OCI-LY7 (cell line): ENCODE measurements at regions not wholly inside any gene's neighbourhood (a gene's known extent, or its start where the extent isn't known, plus 50 kb on each side); places are given as distances from the start of the nearest gene placed in this dataset.

ENCODE experiments used
- BruUV-seq: library from RNA; stranded (reverse); fragments of 400-500 nt; replicated peaks from 2 replicates; lab custom pipeline; 2021; lab: Mats Ljungman, UMichigan
- CTCF ChIA-PET: fragments of 300-600 bp; sonication (Branson Sonifier 250); formaldehyde crosslinking; loops from one replicate; lab custom pipeline; 2022; ENCODE audit warnings: antibody characterized with exemption; ENCODE audit not compliant: unreplicated experiment; lab: Charles Lee
- POLR2A ChIA-PET: fragments of 300-600 bp; sonication (Branson Sonifier 250); formaldehyde crosslinking; loops from one replicate; lab custom pipeline; 2022; ENCODE audit warnings: antibody characterized with exemption; lab: Charles Lee
- DNase-seq: peaks from one replicate; pipeline ENCODE4 v3.0.0-alpha.2; 2015; ENCODE audit warnings: low spot score
- H2AFZ ChIP-seq: fragments of 200-600 bp; sonication (generic), shearing (Covaris generic); 2 replicates; pipeline ENCODE4 v1.6.1; 2014; ENCODE audit warnings: mild to moderate bottlenecking, antibody characterized with exemption, low read length, moderate library complexity
- H3K27ac ChIP-seq: fragments of 200-600 bp; sonication (generic); 2 replicates; pipeline ENCODE4 v1.5.1; 2014; ENCODE audit warnings: mixed run types, low read depth, mild to moderate bottlenecking, moderate library complexity, low read length, inconsistent platforms; ENCODE audit not compliant: poor library complexity, severe bottlenecking
- H3K36me3 ChIP-seq: fragments of 200-600 bp; sonication (generic); 2 replicates; pipeline ENCODE4 v1.6.1; 2014; ENCODE audit warnings: mild to moderate bottlenecking, antibody characterized with exemption, low read length, moderate library complexity, mixed read lengths; ENCODE audit not compliant: insufficient read depth
- H3K4me1 ChIP-seq: fragments of 200-600 bp; sonication (generic); 2 replicates; pipeline ENCODE4 v1.5.1; 2014; ENCODE audit warnings: mild to moderate bottlenecking, low read length; ENCODE audit not compliant: insufficient read depth, poor library complexity, severe bottlenecking
- H3K4me2 ChIP-seq: fragments of 200-600 bp; sonication (generic); 2 replicates; pipeline ENCODE4 v1.6.1; 2014; ENCODE audit warnings: mild to moderate bottlenecking, low read length
- H3K4me3 ChIP-seq: fragments of 200-600 bp; sonication (generic); 2 replicates; pipeline ENCODE4 v1.5.1; 2014; ENCODE audit warnings: mild to moderate bottlenecking, low read depth, low read length; ENCODE audit not compliant: poor library complexity, severe bottlenecking
- H3K79me2 ChIP-seq: fragments of 200-600 bp; sonication (generic); 2 replicates; pipeline ENCODE4 v1.6.1; 2016; ENCODE audit warnings: low read depth, mild to moderate bottlenecking, low read length, moderate library complexity, mixed read lengths; ENCODE audit not compliant: insufficient read depth
- H3K9me2 ChIP-seq: fragments of 200-600 bp; sonication (generic); 2 replicates; pipeline ENCODE4 v1.6.1; 2016; ENCODE audit warnings: mild to moderate bottlenecking, low read length, mixed read lengths; ENCODE audit not compliant: insufficient read depth
- H3K9me3 ChIP-seq: fragments of 200-600 bp; sonication (generic); 2 replicates; pipeline ENCODE4 v1.6.1; 2014; ENCODE audit warnings: mild to moderate bottlenecking, mixed run types, low read length, mixed read lengths
- H4K20me1 ChIP-seq: fragments of 200-600 bp; sonication (generic); 2 replicates; pipeline ENCODE4 v1.6.1; 2014; ENCODE audit warnings: mild to moderate bottlenecking, antibody characterized with exemption, low read length, moderate library complexity, mixed read lengths; ENCODE audit not compliant: insufficient read depth
- EZH2phosphoT487 ChIP-seq: fragments of 200-600 bp; sonication (generic); IDR thresholded peaks from 2 replicates; pipeline ENCODE4 v1.6.1; 2018; ENCODE audit warnings: low read depth, borderline replicate concordance, mild to moderate bottlenecking, mixed run types, antibody characterized with exemption, low read length, moderate library complexity, mixed read lengths
- intact Hi-C: fragments of 100-400 bp; cut with micrococcal nuclease; formaldehyde crosslinking; loops from one replicate; pipeline ENCODE4 v1.10.0; 2022; ENCODE audit not compliant: unreplicated experiment
- TF ChIP-seq, protein P1 (sequence below): fragments of 200-600 bp; sonication (generic); conservative IDR thresholded peaks from 2 replicates; pipeline ENCODE4 v1.5.1; 2014; ENCODE audit warnings: mild to moderate bottlenecking, antibody characterized with exemption, low read length, moderate library complexity, mixed read lengths

DNA sequence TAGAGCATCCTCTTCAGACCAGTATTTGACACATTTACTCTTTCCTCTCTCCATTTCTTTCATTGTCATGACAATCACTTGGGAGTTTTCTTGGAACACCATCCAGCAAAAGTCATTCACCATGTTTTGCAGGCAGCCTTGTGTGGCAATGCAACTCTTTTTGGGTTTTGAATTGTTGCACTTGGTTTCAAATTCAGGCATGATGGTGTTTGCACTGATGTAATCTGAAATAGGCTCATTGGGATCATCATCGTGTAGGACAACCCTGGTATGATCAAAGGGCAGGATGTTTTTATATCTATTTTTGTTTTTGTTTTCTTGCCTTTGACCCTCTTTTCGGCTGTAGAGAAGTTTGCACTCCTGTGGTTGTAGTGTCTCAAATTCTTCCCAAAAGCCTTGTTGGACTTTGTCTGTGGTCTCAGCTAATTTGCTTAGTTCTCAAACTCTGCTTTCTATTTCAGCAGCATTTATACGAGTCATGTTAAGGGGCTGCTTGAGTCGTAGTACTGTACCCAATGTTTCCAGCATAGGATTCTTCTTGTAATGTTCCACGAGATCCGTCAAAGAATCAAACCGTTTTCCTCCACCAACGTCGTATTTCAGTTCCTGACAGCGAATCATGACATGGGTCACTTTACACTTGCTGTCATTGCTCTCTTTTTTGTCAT, 160.8 kb upstream of the TNFAIP3 start:
- Histone ChIP-seq H3K36me3 (no peaks in the 10 kb centered on the region), H3K79me2 (no peaks in the 10 kb centered on the region), H3K4me3 (no peak overlapping the region), H3K9me3 (no peaks in the 10 kb centered on the region), H2AFZ (peak overlapping the region; percentile 17; the same call in 1 of the 2 replicates), H3K4me2 (no peak overlapping the region; the same call in 1 of the 2 replicates), H3K27ac (no peak overlapping the region), H3K4me1 (peaks cover 30% of the 10 kb centered on the region), H4K20me1 (no peaks in the 10 kb centered on the region), H3K9me2 (no peaks in the 10 kb centered on the region)
- POLR2A ChIA-PET: interaction anchor here (0.6 to 1.0 kb wide), 7 partner anchors 145 to 296 kb away, joined by 3 to 4 read pairs (median 3); no protein-coding TSS in a partner anchor
- CTCF ChIA-PET: interaction anchor here (1.6 kb wide), 1 partner anchor 9 kb away, joined by 3 read pairs; no protein-coding TSS in a partner anchor
- intact Hi-C loops: loop anchor here (5.0 kb wide), 1 partner anchor 61 kb away; no protein-coding TSS in a partner anchor
- no peak for TF ChIP-seq EZH2phosphoT487
- TF ChIP-seq, protein P1, sequence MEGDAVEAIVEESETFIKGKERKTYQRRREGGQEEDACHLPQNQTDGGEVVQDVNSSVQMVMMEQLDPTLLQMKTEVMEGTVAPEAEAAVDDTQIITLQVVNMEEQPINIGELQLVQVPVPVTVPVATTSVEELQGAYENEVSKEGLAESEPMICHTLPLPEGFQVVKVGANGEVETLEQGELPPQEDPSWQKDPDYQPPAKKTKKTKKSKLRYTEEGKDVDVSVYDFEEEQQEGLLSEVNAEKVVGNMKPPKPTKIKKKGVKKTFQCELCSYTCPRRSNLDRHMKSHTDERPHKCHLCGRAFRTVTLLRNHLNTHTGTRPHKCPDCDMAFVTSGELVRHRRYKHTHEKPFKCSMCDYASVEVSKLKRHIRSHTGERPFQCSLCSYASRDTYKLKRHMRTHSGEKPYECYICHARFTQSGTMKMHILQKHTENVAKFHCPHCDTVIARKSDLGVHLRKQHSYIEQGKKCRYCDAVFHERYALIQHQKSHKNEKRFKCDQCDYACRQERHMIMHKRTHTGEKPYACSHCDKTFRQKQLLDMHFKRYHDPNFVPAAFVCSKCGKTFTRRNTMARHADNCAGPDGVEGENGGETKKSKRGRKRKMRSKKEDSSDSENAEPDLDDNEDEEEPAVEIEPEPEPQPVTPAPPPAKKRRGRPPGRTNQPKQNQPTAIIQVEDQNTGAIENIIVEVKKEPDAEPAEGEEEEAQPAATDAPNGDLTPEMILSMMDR: no peak
- DNase-seq: no peak
- BruUV-seq: no TSS peak

DNA sequence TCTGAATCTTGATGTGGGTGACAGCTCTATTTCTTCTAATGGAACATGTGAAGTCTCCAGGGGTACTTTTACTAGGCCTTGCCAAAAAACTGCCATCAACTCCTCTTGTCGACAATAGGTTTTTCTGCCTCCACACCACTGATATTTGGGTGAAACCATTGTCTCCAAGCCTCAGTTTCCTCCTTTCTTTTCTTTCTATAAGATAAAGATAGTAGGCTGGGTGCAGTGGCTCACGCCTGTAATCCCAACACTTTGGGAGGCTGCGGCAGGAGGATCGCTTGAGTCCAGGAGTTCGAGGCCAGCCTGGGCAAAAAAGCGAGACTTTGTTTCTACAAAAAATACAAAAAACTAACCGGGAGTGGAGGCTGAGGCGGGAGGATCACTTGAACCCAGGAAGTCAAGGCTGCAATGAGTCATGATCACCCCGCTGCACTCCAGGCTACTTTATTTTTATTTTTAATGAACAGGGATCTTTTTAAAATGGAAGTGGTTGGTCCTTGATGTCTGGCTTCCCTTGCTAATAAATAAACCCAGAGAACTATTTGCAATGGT, 159.9 kb upstream of the TNFAIP3 start:
- CTCF ChIA-PET: interaction anchor here (1.2 to 1.6 kb wide), 2 partner anchors 10 to 244 kb away, joined by 3 to 4 read pairs; no protein-coding TSS in a partner anchor
- POLR2A ChIA-PET: interaction anchor here (0.6 to 1.8 kb wide), 8 partner anchors 10 to 295 kb away, joined by 3 to 5 read pairs (median 3); no protein-coding TSS in a partner anchor
- H4K20me1 ChIP-seq: no peaks in the 10 kb centered on the region
- no peak overlapping the region for H3K27ac ChIP-seq
- no peak overlapping the region for H3K4me3 ChIP-seq
- no TSS peak for BruUV-seq
- H3K79me2 ChIP-seq: no peaks in the 10 kb centered on the region
- H3K4me1 ChIP-seq: peaks cover 32% of the 10 kb centered on the region
- no peaks in the 10 kb centered on the region for H3K9me3 ChIP-seq
- TF ChIP-seq, protein P1: no peak
- no peak for TF ChIP-seq EZH2phosphoT487
- DNase-seq: no peak
- H3K4me2 ChIP-seq: peak overlapping the region; percentile 43
- intact Hi-C loops: loop anchor here (5.0 kb wide), 1 partner anchor 60 kb away; no protein-coding TSS in a partner anchor
- no peaks in the 10 kb centered on the region for H3K9me2 ChIP-seq
- peak overlapping the region; percentile 75; the same call in 1 of the 2 replicates for H2AFZ ChIP-seq
- H3K36me3 ChIP-seq: no peaks in the 10 kb centered on the region
